OCI-LY1 (cell line): ENCODE measurements at regions not wholly inside any gene's neighbourhood (a gene's known extent, or its start where the extent isn't known, plus 50 kb on each side); places are given as distances from the start of the nearest gene placed in this dataset.
"Not testable (repeated sequence)": the region's sequence is repeated elsewhere in the genome, so short reads cannot be mapped to it uniquely, and the experiment has no call there.

Experiments
- H2AFZ ChIP-seq: fragments of 200-600 bp; sonication (generic), shearing (Covaris generic); 2 replicates; pipeline ENCODE4 v1.6.0; 2014; ENCODE audit warnings: antibody characterized with exemption, mild to moderate bottlenecking, low read length
- H3F3A ChIP-seq: fragments of 200-600 bp; sonication (generic), shearing (Covaris generic); 2 replicates; pipeline ENCODE4 v1.6.0; 2014; ENCODE audit warnings: mild to moderate bottlenecking, antibody characterized with exemption, low read length, moderate library complexity; ENCODE audit not compliant: insufficient read depth
- H3K27ac ChIP-seq: fragments of 200-600 bp; sonication (generic); 2 replicates; pipeline ENCODE4 v1.5.1; 2014; ENCODE audit warnings: low read length, mixed run types, mild to moderate bottlenecking, low read depth; ENCODE audit not compliant: poor library complexity, severe bottlenecking
- H3K27me3 ChIP-seq: fragments of 200-600 bp; sonication (generic); 2 replicates; pipeline ENCODE4 v1.6.0; 2014; ENCODE audit warnings: antibody characterized with exemption, mild to moderate bottlenecking, low read length, moderate library complexity; ENCODE audit not compliant: insufficient read depth
- H3K36me3 ChIP-seq: fragments of 200-600 bp; sonication (generic); 2 replicates; pipeline ENCODE4 v1.6.1; 2014; ENCODE audit warnings: mild to moderate bottlenecking, antibody characterized with exemption, low read length, moderate library complexity, mixed read lengths; ENCODE audit not compliant: insufficient read depth
- H3K4me1 ChIP-seq: fragments of 200-600 bp; sonication (generic); 2 replicates; pipeline ENCODE4 v1.5.1; 2014; ENCODE audit warnings: mild to moderate bottlenecking, low read length, moderate library complexity; ENCODE audit not compliant: insufficient read depth, severe bottlenecking
- H3K4me2 ChIP-seq: fragments of 200-600 bp; sonication (generic), shearing (Covaris generic); 2 replicates; pipeline ENCODE4 v1.6.1; 2014; ENCODE audit warnings: low read length
- H3K4me3 ChIP-seq: fragments of 200-600 bp; sonication (generic); 2 replicates; pipeline ENCODE4 v1.5.1; 2014; ENCODE audit warnings: low read length, low read depth, mild to moderate bottlenecking, mixed read lengths; ENCODE audit not compliant: poor library complexity, severe bottlenecking
- H3K79me2 ChIP-seq: fragments of 200-600 bp; shearing (Covaris generic); 2 replicates; pipeline ENCODE4 v1.6.1; 2016; ENCODE audit warnings: mixed run types, low read length, mixed read lengths; ENCODE audit not compliant: insufficient read depth
- H3K9ac ChIP-seq: fragments of 200-600 bp; sonication (generic), shearing (Covaris generic); 2 replicates; pipeline ENCODE4 v1.6.1; 2014; ENCODE audit warnings: mild to moderate bottlenecking, low read length, mixed read lengths
- H3K9me2 ChIP-seq: fragments of 200-600 bp; sonication (generic), shearing (Covaris generic); 2 replicates; pipeline ENCODE4 v1.6.1; 2014; ENCODE audit warnings: low read depth, mild to moderate bottlenecking, low read length, mixed read lengths
- H3K9me3 ChIP-seq: fragments of 200-600 bp; shearing (Covaris generic); 2 replicates; pipeline ENCODE4 v1.6.1; 2014; ENCODE audit warnings: low read length, mixed read lengths
- H4K20me1 ChIP-seq: fragments of 200-600 bp; sonication (generic), shearing (Covaris generic); 2 replicates; pipeline ENCODE4 v1.6.0; 2016; ENCODE audit warnings: mild to moderate bottlenecking, low read length; ENCODE audit not compliant: insufficient read depth
- EZH2 ChIP-seq: fragments of 200-600 bp; sonication (generic), shearing (Covaris generic); IDR thresholded peaks from 2 replicates; pipeline ENCODE4 v1.8.0; 2017; ENCODE audit warnings: borderline replicate concordance, mixed run types, mild to moderate bottlenecking, antibody characterized with exemption, low read length, moderate library complexity, mixed read lengths
- TF ChIP-seq, protein P1 (sequence below): fragments of 200-600 bp; sonication (generic), shearing (Covaris generic); IDR thresholded peaks from 2 replicates; pipeline ENCODE4 v1.5.1; 2017; ENCODE audit warnings: mild to moderate bottlenecking, antibody characterized with exemption, low read length, moderate library complexity, mixed read lengths

GRCh38 chr12:112710414-112710813 lies 81.1 kb upstream of the RPH3A start:
- no peak overlapping the region for H2AFZ ChIP-seq
- H3K27me3 ChIP-seq: no peaks in the 10 kb centered on the region; the same call in 1 of the 2 replicates
- no peaks in the 10 kb centered on the region for H3F3A ChIP-seq

GRCh38 chr12:112711026-112711425 lies 80.5 kb upstream of the RPH3A start:
- no peak overlapping the region for H3K4me2 ChIP-seq

More at GRCh38 chr12:112710414-112710813, 81.1 kb upstream of the RPH3A start:
- Histone ChIP-seq H3K4me3 (no peak overlapping the region), H3K4me2 (no peak overlapping the region), H3K4me1 (no peaks in the 10 kb centered on the region), H3K36me3 (no peaks in the 10 kb centered on the region), H3K79me2 (no peaks in the 10 kb centered on the region), H3K9me3 (no peaks in the 10 kb centered on the region), H4K20me1 (no peaks in the 10 kb centered on the region), H3K27ac (no peak overlapping the region), H3K9me2 (no peaks in the 10 kb centered on the region), H3K9ac (no peak overlapping the region)
- TF ChIP-seq EZH2: no peak
- TF ChIP-seq, protein P1, sequence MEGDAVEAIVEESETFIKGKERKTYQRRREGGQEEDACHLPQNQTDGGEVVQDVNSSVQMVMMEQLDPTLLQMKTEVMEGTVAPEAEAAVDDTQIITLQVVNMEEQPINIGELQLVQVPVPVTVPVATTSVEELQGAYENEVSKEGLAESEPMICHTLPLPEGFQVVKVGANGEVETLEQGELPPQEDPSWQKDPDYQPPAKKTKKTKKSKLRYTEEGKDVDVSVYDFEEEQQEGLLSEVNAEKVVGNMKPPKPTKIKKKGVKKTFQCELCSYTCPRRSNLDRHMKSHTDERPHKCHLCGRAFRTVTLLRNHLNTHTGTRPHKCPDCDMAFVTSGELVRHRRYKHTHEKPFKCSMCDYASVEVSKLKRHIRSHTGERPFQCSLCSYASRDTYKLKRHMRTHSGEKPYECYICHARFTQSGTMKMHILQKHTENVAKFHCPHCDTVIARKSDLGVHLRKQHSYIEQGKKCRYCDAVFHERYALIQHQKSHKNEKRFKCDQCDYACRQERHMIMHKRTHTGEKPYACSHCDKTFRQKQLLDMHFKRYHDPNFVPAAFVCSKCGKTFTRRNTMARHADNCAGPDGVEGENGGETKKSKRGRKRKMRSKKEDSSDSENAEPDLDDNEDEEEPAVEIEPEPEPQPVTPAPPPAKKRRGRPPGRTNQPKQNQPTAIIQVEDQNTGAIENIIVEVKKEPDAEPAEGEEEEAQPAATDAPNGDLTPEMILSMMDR: no peak

DNA sequence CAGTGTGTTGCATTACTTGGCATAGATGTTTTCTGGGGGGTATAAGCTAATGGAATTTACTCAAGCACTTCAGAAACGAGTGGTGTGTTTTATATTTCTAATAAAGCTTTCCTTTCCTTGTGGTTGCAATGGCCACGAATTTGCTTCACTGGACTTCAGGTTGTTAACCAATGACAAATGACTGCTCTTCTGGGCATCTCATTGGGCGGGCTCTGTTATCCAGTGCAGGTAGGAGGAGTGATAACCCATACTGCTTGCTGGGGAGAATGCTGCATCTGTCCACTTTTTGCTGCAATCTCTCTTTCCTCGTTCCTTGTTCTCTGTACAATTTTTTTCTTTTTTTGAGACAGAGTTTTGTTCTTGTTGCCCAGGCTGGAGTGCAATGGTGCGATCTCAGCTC lies 80.0 kb upstream of the RPH3A start:
- H3K9ac ChIP-seq: no peak overlapping the region
- no peaks in the 10 kb centered on the region for H3K36me3 ChIP-seq
- H3K9me2 ChIP-seq: no peaks in the 10 kb centered on the region
- H3K4me3 ChIP-seq: no peak overlapping the region
- no peaks in the 10 kb centered on the region for H3K4me1 ChIP-seq
- no peak for TF ChIP-seq EZH2
- TF ChIP-seq, protein P1: no peak
- H3K27ac ChIP-seq: no peak overlapping the region
- H4K20me1 ChIP-seq: no peaks in the 10 kb centered on the region
- no peak overlapping the region for H3K4me2 ChIP-seq
- no peak overlapping the region for H2AFZ ChIP-seq
- H3K79me2 ChIP-seq: no peaks in the 10 kb centered on the region
- no peaks in the 10 kb centered on the region for H3F3A ChIP-seq
- H3K27me3 ChIP-seq: no peaks in the 10 kb centered on the region; the same call in 1 of the 2 replicates
- no peaks in the 10 kb centered on the region for H3K9me3 ChIP-seq

More at GRCh38 chr12:112711026-112711425, 80.5 kb upstream of the RPH3A start:
- no peaks in the 10 kb centered on the region for H4K20me1 ChIP-seq
- H3K9ac ChIP-seq: no peak overlapping the region
- no peaks in the 10 kb centered on the region for H3K79me2 ChIP-seq
- H3K27ac ChIP-seq: no peak overlapping the region
- H3K4me1 ChIP-seq: no peaks in the 10 kb centered on the region
- no peaks in the 10 kb centered on the region for H3K9me3 ChIP-seq
- no peaks in the 10 kb centered on the region for H3K9me2 ChIP-seq
- no peak for TF ChIP-seq EZH2
- TF ChIP-seq, protein P1: no peak
- H3K4me3 ChIP-seq: no peak overlapping the region
- H2AFZ ChIP-seq: no peak overlapping the region
- no peaks in the 10 kb centered on the region; the same call in 1 of the 2 replicates for H3K27me3 ChIP-seq
- no peaks in the 10 kb centered on the region for H3F3A ChIP-seq
- no peaks in the 10 kb centered on the region for H3K36me3 ChIP-seq

DNA sequence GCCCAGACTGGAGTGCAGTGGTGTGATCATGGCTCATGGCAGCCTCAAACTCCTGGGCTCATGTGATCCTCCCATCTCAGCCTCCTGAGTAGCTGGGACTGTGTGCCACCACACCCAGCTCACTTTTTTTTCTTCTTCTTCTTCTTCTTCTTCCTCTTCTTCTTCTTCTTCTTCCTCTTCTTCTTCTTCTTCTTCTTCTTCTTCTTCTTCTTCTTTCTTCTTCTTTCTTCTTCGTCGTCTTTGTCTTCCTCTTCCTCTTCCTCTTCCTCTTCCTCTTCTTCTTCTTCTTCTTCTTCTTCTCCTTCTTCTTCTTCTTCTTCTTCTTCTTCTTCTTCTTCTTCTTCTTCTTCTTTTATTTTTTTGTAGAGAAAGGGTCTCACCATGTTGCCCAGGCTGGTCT lies 78.8 kb upstream of the RPH3A start:
- H3K4me3 ChIP-seq, H3K27me3 ChIP-seq, H3F3A ChIP-seq, H3K9me2 ChIP-seq, H4K20me1 ChIP-seq, H3K36me3 ChIP-seq, H3K9me3 ChIP-seq, H3K9ac ChIP-seq, H2AFZ ChIP-seq, H3K79me2 ChIP-seq, H3K4me2 ChIP-seq, H3K27ac ChIP-seq, H3K4me1 ChIP-seq: not testable (repeated sequence)
